Putamen (tissue), 1 donor: ENCODE measurements at regions not wholly inside any gene's neighbourhood (a gene's known extent, or its start where the extent isn't known, plus 50 kb on each side); places are given as distances from the start of the nearest gene placed in this dataset.

ENCODE experiments used
- DNase-seq: peaks from one replicate; pipeline ENCODE4 v3.0.0-alpha.2; 2016; ENCODE audit warnings: low spot score

DNA sequence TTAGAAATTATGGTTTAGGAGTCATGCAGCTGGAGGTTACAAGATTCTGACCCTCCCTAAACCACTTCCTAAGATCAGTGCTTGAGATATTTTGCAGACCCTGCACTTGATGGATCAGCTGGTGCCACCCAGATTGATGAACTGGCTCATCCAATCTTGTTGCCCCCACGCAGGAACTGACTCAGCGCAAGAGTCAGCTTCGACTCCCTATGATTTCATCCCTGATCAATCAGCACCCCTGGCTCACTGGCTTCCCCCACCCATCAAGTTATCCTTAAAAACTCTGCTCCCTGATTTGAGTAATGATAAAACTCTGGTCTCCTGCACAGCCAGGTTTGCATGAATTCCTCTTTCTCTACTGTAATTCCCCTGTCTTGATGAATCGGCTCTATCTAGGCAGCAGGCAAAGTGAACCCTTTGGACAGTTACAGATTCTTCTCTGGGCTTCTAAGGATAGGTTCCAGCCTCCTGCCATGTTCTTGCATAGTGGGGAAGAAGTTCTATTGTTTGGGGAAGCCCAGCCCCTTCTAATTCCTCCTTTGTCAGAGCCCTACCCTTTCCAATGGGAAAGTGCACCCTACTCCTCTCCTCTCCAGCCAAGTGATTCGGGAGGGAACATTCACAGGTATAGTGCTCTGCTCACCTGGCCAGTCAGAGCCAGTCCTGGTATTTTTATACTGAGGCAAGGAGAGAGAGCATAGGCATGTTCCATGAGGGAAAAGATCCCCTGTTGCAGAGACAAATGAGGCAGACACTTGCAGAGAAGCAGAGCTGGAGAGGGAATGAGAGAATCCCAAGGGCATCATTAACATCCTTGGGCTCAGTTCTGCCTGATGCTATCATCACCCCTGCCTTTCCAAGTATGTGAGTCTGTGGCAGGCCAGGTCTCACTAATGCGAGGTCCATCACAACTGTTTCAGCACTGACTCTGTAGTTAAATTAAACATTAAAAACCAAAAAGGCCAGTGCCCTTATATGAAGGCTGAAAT is 224.4 kb upstream of the GALNT17 start:
- DNase-seq, result no peak

- no peak for DNase-seq
These were observed 218.0 kb upstream of the GALNT17 start for GRCh38 chr7:70913924-70914323.

GRCh38 chr7:70915067-70915466 is 216.9 kb upstream of the GALNT17 start:
- no peak for DNase-seq

DNA sequence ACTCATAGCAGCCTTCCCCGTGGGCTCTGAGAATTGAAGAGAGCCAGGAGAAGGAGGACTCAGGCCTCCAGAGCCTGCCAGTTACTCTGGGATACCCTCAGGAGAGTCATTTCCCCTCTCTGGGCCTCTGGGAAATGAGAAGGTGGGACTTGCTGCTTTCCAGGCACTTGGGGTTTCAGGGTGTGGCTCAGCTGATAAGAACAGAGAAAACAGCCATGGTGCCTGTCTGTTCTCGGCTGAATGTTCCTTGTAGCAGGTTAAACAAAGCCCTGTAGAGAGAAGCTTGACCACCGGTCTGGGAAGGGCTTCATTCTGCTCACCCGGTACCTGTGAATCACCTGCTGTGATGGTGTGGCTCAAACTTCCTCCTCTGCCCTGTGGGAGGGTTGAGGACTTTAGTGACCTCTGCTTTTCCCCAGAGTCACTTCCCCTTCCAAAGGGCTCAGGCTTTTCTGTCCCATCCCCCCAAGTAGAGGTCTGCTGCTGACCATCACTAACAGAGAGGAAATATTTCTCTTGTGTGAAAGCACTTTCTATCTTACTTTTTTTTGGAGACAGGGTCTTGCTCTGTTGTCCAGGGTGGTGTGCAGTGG is 212.4 kb upstream of the GALNT17 start:
- no peak for DNase-seq

DNA sequence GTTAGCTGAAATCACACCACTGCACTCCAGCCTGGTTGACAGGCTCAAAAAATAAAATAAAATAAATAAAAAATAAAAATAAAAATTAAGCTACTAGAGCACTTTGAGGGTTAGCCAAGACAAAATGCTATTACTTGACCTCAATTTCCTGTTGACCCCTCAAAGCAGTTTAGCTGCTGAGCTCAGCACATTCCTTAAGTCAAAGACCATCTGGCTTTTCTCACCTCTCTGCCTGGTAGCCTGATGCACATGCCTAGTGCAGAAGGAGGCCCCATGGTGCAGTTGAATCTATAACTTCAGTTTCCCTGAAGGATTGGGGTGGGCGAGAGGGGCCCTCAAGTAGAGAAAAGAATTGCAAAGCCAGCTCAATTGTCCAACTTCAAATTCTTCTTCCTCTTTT is 211.1 kb upstream of the GALNT17 start:
- DNase-seq, result no peak

DNA sequence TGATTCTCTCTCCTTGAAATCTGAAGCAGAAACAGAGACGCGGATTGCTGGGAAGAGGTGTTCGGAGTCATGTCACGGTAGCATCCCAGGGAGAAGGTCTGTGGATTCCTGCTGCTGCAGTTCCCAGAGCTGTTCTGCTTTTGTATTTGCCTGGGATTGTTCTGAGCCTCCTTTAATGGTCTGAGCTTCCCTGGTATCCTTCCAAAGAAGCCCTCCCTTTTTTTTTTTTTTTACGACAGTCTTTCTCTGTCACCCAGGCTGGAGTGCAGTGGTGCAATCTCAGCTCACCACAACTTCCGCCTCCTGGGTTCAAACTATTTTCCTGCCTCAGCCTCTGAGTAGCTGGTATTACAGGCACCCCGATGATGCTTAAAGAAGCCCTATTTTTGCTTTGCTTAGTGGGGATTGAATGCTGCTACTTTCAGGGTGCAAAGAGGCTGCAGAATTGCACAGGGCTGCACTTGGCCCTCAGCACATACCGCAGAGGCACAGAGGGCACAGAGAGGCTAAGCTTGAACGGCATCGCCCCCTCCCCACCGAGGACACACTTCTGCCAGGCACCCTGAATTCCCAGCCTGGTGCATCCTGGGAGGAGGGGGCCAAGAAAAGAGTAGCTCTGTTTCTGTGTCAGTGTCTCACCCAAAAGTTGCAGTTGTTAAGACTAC is 208.6 kb upstream of the GALNT17 start:
- no peak for DNase-seq

GRCh38 chr7:70925411-70926115 is 206.4 kb upstream of the GALNT17 start:
- DNase-seq, result no peak

GRCh38 chr7:70926666-70927065 is 205.3 kb upstream of the GALNT17 start:
- DNase-seq, result no peak

- DNase-seq, result no peak
These were observed 196.6 kb upstream of the GALNT17 start for GRCh38 chr7:70935311-70935710.

DNA sequence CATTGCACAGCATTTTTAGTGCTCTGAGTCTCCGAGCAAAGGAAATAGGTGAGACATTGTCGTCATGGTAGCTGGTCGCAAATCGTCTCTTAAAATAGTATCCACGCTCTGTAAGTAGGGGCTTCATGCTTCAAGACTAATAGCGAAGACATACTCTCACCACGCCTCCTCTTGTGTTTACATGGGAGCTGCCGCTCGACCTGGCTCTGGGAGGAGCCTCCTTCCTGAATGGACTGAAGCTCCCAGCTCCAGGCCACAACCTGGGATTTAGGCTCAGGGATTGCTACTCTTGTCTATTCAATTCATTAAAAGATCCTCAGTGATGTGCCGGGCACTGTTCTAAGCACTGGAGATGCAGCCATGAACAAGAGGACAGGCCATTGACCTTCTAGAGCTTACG is 196.1 kb upstream of the GALNT17 start:
- no peak for DNase-seq

DNA sequence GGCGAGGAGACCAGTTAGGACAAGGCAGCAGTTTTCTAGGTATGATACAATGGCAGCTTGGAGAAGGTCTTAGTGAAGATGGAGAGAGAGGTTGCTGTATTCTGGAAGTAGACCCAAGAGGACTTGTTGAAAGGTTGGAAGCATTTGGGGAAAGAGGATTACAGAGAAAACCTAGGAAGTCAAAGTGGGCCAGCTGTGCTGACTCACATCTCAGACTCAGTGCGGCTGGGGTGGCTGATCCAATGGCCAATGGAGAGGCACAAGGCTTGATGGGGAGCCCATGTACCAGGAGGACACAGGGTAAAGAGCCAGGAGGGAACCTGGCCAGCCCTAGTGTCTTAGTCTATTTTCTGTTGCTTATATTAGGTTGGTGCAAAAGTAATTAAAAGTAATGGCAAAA is 194.5 kb upstream of the GALNT17 start:
- DNase-seq, result no peak

DNA sequence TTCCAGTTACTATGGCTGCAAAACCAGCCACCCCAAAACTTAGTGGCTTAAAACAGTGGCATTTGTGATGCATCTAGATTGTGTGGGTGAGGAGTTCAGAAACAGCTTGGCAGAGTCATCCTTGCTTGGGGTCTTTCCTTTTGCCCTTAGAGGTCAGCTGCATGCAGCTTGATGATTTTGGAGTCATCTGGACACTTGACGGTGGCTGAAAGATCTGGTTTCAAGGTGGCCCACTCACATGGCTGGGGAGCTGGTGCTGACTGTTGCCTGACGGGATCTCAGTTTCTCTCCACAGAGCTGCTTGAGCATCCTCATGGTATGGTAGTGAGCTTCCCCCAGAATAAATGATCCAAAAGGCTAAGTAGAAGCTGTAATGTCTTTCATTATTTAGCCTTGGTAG is 191.3 kb upstream of the GALNT17 start:
- no peak for DNase-seq

DNA sequence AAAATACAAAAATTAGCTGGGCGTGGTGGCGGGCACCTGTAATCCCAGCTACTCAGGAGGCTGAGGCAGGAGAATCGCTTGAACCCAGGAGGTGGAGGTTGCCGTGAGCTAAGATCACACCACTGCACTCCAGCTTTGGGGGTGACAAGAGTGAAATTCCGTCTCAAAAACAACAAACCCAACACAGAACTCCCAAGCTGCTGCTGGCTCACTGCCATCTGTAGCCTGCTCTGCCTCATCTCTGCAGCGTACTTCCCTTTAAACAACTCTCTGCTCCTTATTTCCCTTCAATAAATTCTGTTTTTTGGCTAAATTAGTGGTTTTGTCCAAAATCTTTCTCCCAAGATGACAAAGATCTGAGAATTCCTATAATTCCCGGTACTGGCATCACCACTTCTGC is 189.2 kb upstream of the GALNT17 start:
- no peak for DNase-seq

DNA sequence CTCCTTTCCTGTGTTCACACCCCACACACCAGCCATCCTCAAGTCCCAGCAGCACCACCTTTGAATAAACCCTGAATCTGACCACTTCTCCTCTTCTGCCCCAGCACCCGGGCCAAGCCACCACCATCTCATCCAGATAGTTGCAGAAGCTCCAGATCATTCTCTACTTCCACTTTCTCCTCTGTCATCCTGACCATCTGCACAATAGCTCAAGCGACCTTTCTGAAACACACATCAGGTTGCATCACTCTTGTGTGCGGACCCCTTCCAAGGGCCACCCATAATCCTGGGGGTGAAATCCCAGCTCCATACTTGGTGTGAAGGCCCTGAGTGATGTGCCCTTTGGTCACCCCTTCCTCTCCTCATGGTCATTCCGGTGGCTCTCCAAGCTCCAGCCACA is 187.4 kb upstream of the GALNT17 start:
- no peak for DNase-seq

GRCh38 chr7:70947181-70947580 is 184.8 kb upstream of the GALNT17 start:
- DNase-seq, result no peak

DNA sequence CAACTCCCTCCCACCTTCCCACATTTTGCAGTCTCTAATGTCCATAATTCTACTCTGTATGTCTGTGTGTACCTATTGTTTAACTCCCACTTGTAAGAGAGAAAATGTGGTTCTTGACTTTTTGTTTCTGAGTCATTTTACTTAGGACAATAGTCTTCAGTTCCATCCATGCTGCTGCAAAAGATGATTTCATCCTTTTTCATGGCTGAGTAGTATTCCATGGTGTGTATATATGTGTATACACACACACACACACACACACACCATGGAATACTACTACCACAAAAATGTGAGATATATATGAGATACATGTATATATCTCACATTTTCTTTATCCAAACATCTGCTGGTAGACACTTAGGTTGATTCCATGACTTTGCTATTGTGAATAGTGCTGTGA is 182.1 kb upstream of the GALNT17 start:
- DNase-seq, result no peak

- no peak for DNase-seq
These were observed 180.5 kb upstream of the GALNT17 start for GRCh38 chr7:70951271-70951962.

GRCh38 chr7:70952311-70952710 is 179.6 kb upstream of the GALNT17 start:
- DNase-seq, result no peak

- no peak for DNase-seq
These were observed 178.6 kb upstream of the GALNT17 start for GRCh38 chr7:70953331-70953741.

GRCh38 chr7:70953796-70954195 is 178.1 kb upstream of the GALNT17 start:
- no peak for DNase-seq

GRCh38 chr7:70972693-70973092 is 159.3 kb upstream of the GALNT17 start:
- no peak for DNase-seq

GRCh38 chr7:70975754-70976153 is 156.2 kb upstream of the GALNT17 start:
- DNase-seq, result no peak
